ENCODE measurements at regions not wholly inside any gene's neighbourhood (a gene's known extent, or its start where the extent isn't known, plus 50 kb on each side); places are given as distances from the start of the nearest gene placed in this dataset.

DNA sequence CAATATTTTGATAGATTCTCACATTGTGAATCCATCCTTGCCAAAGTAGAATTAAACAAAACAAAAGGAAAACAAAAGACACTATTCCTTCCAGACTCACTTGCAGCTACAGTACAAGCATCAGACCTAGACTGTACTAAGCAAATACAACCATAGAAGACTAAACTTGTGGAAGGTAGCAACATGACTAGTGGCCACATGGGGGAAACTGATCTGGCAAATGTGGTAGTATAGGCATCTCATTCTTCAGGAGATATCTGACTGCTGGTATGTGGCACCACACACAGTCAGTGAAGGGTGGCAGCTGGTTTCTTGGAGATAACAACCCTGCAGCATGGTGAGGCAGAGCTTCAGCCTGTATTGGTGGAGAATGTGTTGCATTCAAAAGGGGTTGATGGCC, 81.0 kb upstream of the ACVR2A start:
- TF ChIP-seq, protein P1, sequence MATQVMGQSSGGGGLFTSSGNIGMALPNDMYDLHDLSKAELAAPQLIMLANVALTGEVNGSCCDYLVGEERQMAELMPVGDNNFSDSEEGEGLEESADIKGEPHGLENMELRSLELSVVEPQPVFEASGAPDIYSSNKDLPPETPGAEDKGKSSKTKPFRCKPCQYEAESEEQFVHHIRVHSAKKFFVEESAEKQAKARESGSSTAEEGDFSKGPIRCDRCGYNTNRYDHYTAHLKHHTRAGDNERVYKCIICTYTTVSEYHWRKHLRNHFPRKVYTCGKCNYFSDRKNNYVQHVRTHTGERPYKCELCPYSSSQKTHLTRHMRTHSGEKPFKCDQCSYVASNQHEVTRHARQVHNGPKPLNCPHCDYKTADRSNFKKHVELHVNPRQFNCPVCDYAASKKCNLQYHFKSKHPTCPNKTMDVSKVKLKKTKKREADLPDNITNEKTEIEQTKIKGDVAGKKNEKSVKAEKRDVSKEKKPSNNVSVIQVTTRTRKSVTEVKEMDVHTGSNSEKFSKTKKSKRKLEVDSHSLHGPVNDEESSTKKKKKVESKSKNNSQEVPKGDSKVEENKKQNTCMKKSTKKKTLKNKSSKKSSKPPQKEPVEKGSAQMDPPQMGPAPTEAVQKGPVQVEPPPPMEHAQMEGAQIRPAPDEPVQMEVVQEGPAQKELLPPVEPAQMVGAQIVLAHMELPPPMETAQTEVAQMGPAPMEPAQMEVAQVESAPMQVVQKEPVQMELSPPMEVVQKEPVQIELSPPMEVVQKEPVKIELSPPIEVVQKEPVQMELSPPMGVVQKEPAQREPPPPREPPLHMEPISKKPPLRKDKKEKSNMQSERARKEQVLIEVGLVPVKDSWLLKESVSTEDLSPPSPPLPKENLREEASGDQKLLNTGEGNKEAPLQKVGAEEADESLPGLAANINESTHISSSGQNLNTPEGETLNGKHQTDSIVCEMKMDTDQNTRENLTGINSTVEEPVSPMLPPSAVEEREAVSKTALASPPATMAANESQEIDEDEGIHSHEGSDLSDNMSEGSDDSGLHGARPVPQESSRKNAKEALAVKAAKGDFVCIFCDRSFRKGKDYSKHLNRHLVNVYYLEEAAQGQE (IDR thresholded peaks at IDR 0.05; ENCODE audit: unreplicated experiment) = no peak
- TF ChIP-seq, protein P2, sequence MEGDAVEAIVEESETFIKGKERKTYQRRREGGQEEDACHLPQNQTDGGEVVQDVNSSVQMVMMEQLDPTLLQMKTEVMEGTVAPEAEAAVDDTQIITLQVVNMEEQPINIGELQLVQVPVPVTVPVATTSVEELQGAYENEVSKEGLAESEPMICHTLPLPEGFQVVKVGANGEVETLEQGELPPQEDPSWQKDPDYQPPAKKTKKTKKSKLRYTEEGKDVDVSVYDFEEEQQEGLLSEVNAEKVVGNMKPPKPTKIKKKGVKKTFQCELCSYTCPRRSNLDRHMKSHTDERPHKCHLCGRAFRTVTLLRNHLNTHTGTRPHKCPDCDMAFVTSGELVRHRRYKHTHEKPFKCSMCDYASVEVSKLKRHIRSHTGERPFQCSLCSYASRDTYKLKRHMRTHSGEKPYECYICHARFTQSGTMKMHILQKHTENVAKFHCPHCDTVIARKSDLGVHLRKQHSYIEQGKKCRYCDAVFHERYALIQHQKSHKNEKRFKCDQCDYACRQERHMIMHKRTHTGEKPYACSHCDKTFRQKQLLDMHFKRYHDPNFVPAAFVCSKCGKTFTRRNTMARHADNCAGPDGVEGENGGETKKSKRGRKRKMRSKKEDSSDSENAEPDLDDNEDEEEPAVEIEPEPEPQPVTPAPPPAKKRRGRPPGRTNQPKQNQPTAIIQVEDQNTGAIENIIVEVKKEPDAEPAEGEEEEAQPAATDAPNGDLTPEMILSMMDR (conservative IDR thresholded peaks at IDR 0.05; ENCODE audit: low read depth in 2 of 2) = no peak
- TF ChIP-seq POLR2AphosphoS5 (IDR thresholded peaks at IDR 0.05; ENCODE audit: low read depth) = no peak
- TF ChIP-seq EZH2phosphoT487 (IDR thresholded peaks at IDR 0.05; ENCODE audit: unreplicated experiment) = no peak
- no peak for TF ChIP-seq CREB1 (CRISPR knock-in tag; IDR thresholded peaks at IDR 0.05; ENCODE audit: low read depth)
- TF ChIP-seq EZH2 (IDR thresholded peaks at IDR 0.05; ENCODE audit: low read depth, unreplicated experiment) = no peak
- no peak for TF ChIP-seq JUNB (IDR thresholded peaks at IDR 0.05; ENCODE audit: unreplicated experiment)
- no peak for TF ChIP-seq STAT1 (IDR thresholded peaks at IDR 0.05; ENCODE audit: unreplicated experiment)
- TF ChIP-seq, protein P3, sequence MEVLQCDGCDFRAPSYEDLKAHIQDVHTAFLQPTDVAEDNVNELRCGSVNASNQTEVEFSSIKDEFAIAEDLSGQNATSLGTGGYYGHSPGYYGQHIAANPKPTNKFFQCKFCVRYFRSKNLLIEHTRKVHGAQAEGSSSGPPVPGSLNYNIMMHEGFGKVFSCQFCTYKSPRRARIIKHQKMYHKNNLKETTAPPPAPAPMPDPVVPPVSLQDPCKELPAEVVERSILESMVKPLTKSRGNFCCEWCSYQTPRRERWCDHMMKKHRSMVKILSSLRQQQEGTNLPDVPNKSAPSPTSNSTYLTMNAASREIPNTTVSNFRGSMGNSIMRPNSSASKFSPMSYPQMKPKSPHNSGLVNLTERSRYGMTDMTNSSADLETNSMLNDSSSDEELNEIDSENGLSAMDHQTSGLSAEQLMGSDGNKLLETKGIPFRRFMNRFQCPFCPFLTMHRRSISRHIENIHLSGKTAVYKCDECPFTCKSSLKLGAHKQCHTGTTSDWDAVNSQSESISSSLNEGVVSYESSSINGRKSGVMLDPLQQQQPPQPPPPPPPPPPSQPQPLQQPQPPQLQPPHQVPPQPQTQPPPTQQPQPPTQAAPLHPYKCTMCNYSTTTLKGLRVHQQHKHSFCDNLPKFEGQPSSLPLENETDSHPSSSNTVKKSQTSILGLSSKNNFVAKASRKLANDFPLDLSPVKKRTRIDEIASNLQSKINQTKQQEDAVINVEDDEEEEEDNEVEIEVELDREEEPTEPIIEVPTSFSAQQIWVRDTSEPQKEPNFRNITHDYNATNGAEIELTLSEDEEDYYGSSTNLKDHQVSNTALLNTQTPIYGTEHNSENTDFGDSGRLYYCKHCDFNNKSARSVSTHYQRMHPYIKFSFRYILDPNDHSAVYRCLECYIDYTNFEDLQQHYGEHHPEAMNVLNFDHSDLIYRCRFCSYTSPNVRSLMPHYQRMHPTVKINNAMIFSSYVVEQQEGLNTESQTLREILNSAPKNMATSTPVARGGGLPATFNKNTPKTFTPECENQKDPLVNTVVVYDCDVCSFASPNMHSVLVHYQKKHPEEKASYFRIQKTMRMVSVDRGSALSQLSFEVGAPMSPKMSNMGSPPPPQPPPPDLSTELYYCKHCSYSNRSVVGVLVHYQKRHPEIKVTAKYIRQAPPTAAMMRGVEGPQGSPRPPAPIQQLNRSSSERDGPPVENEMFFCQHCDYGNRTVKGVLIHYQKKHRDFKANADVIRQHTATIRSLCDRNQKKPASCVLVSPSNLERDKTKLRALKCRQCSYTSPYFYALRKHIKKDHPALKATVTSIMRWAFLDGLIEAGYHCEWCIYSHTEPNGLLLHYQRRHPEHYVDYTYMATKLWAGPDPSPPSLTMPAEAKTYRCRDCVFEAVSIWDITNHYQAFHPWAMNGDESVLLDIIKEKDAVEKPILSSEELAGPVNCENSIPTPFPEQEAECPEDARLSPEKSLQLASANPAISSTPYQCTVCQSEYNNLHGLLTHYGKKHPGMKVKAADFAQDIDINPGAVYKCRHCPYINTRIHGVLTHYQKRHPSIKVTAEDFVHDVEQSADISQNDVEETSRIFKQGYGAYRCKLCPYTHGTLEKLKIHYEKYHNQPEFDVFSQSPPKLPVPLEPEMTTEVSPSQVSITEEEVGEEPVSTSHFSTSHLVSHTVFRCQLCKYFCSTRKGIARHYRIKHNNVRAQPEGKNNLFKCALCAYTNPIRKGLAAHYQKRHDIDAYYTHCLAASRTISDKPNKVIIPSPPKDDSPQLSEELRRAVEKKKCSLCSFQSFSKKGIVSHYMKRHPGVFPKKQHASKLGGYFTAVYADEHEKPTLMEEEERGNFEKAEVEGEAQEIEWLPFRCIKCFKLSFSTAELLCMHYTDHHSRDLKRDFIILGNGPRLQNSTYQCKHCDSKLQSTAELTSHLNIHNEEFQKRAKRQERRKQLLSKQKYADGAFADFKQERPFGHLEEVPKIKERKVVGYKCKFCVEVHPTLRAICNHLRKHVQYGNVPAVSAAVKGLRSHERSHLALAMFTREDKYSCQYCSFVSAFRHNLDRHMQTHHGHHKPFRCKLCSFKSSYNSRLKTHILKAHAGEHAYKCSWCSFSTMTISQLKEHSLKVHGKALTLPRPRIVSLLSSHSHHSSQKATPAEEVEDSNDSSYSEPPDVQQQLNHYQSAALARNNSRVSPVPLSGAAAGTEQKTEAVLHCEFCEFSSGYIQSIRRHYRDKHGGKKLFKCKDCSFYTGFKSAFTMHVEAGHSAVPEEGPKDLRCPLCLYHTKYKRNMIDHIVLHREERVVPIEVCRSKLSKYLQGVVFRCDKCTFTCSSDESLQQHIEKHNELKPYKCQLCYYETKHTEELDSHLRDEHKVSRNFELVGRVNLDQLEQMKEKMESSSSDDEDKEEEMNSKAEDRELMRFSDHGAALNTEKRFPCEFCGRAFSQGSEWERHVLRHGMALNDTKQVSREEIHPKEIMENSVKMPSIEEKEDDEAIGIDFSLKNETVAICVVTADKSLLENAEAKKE (CRISPR knock-in tag; IDR thresholded peaks at IDR 0.05) = no peak
- no peak for TF ChIP-seq ZNF114 (CRISPR knock-in tag; IDR thresholded peaks at IDR 0.05)
- TF ChIP-seq, protein P4, sequence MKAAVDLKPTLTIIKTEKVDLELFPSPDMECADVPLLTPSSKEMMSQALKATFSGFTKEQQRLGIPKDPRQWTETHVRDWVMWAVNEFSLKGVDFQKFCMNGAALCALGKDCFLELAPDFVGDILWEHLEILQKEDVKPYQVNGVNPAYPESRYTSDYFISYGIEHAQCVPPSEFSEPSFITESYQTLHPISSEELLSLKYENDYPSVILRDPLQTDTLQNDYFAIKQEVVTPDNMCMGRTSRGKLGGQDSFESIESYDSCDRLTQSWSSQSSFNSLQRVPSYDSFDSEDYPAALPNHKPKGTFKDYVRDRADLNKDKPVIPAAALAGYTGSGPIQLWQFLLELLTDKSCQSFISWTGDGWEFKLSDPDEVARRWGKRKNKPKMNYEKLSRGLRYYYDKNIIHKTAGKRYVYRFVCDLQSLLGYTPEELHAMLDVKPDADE (IDR thresholded peaks at IDR 0.05) = no peak
- TF ChIP-seq NANOG (IDR thresholded peaks at IDR 0.05; ENCODE audit: borderline replicate concordance) = no peak
- TF ChIP-seq ZNF331 (CRISPR knock-in tag; IDR thresholded peaks at IDR 0.05; ENCODE audit: low read depth) = no peak

All from GM23338 (cell line).